K562 (cell line): ENCODE measurements at regions not wholly inside any gene's neighbourhood (a gene's known extent, or its start where the extent isn't known, plus 50 kb on each side); places are given as distances from the start of the nearest gene placed in this dataset.

Experiments
- ATAC-seq: fragments of 200-7000 bp; cut with Tn5 transposase; 3 replicates; pipeline ENCODE4 v1.9.1; 2020; ENCODE audit warnings: moderate library complexity
- BruUV-seq: library from RNA; stranded (reverse); fragments of 400-500 nt; replicated peaks from 2 replicates; lab custom pipeline; 2021; lab: Mats Ljungman, UMichigan
- CTCF ChIA-PET: fragments of 300-600 bp; formaldehyde crosslinking; extraction: SDS; loops from one replicate; lab custom pipeline; 2021; ENCODE audit warnings: low intra/inter-chr PET ratio; lab: Yijun Ruan, JAX
- POLR2A ChIA-PET: fragments of 300-600, 350-650 bp; sonication (Branson Sonifier 250); formaldehyde crosslinking; extraction: SDS; loops from one replicate; lab custom pipeline; 2021; ENCODE audit warnings: antibody characterized with exemption, inconsistent platforms; lab: Yijun Ruan, JAX
- DNase-seq, 4 experiments: peaks; one replicate each; pipeline versions ENCODE4 v3.0.0 to v3.0.0-alpha.2; 2011 to 2018; ENCODE audit warnings: low spot score in 3 of 4, mixed read lengths in 3 of 4; ENCODE audit errors: extremely low read depth in 1 of 4
- FAIRE-seq: peaks from 2 replicates; lab custom pipeline; 2011; peaks lifted over from hg19 to GRCh38; lab: Jason Lieb, UNC
- H2AFZ ChIP-seq: 2 replicates; pipeline ENCODE4 v1.6.0; 2011; ENCODE audit warnings: low read depth, low read length, control low read depth, inconsistent platforms
- H3K27ac ChIP-seq: fragments of 200-600 bp; 3 replicates; pipeline ENCODE4 v1.8.0; 2011; ENCODE audit warnings: low read depth, mild to moderate bottlenecking, control low read depth, inconsistent platforms, low read length, moderate library complexity, mixed read lengths; ENCODE audit errors: extremely low read depth
- H3K27me3 ChIP-seq, 2 experiments: fragments of 300-600 bp in 1 of 2; 2 replicates in 1 of 2; 3 replicates in 1 of 2; pipeline versions ENCODE4 v1.6.0 to v1.8.0; 2011; ENCODE audit warnings: inconsistent platforms in 2 of 2, low read length in 2 of 2, mild to moderate bottlenecking in 1 of 2, mixed read lengths in 1 of 2, moderate library complexity in 1 of 2; ENCODE audit not compliant: control insufficient read depth in 2 of 2, insufficient read depth in 2 of 2
- H3K36me3 ChIP-seq: fragments of 300-600 bp; 3 replicates; pipeline ENCODE4 v1.8.0; 2011; ENCODE audit warnings: mild to moderate bottlenecking, low read length, inconsistent platforms; ENCODE audit not compliant: control insufficient read depth, insufficient read depth
- H3K4me1 ChIP-seq, 2 experiments: fragments of 200-600 bp in 1 of 2; replicated peaks in 1 of 2; 2 replicates in 1 of 2; 3 replicates in 1 of 2; pipeline versions ENCODE4 v1.5.1 to v1.8.0; 2011; ENCODE audit warnings: inconsistent platforms in 2 of 2, low read length in 2 of 2, mild to moderate bottlenecking in 1 of 2, mixed read lengths in 1 of 2, moderate library complexity in 1 of 2; ENCODE audit not compliant: control insufficient read depth in 2 of 2, insufficient read depth in 2 of 2
- H3K4me2 ChIP-seq: 2 replicates; pipeline ENCODE4 v1.6.1; 2011; ENCODE audit warnings: low read length, control low read depth, inconsistent platforms, mixed read lengths; ENCODE audit not compliant: insufficient read depth
- H3K4me3 ChIP-seq: fragments of 200-600 bp; sonication (generic), shearing (Covaris generic); 2 replicates; pipeline ENCODE4 v1.5.1; 2016; ENCODE audit warnings: control low read depth, inconsistent platforms
- H3K79me2 ChIP-seq: fragments of 200-600 bp; 3 replicates; pipeline ENCODE4 v1.8.0; 2011; ENCODE audit warnings: low read length, inconsistent platforms; ENCODE audit not compliant: control insufficient read depth, insufficient read depth
- H3K9ac ChIP-seq, 2 experiments: 2 replicates each; pipeline versions ENCODE4 v1.6.0 to v1.6.1; 2011; ENCODE audit warnings: low read depth in 2 of 2, low read length in 2 of 2, control low read depth in 1 of 2, inconsistent platforms in 1 of 2, mild to moderate bottlenecking in 1 of 2, mixed read lengths in 1 of 2; ENCODE audit not compliant: insufficient read depth in 1 of 2
- H3K9me1 ChIP-seq: one replicate; pipeline ENCODE4 v1.6.0; 2011; ENCODE audit warnings: inconsistent platforms, mild to moderate bottlenecking, low read length, moderate library complexity; ENCODE audit not compliant: control insufficient read depth, insufficient read depth
- H3K9me3 ChIP-seq: replicated peaks from 2 replicates; pipeline ENCODE4 v1.5.1; 2011; ENCODE audit warnings: low read depth, low read length, inconsistent platforms; ENCODE audit not compliant: control insufficient read depth, insufficient read depth
- H4K20me1 ChIP-seq: replicated peaks from 2 replicates; pipeline ENCODE4 v1.6.1; 2011; ENCODE audit warnings: low read length, inconsistent platforms, mixed read lengths; ENCODE audit not compliant: control insufficient read depth, insufficient read depth
- ATF6 ChIP-seq: sonication (generic); formaldehyde crosslinking; IDR thresholded peaks from 2 replicates; pipeline ENCODE4 v1.4.0; 2020; ENCODE audit warnings: mild to moderate bottlenecking, missing genetic modification reagents
- DNMT1 ChIP-seq: fragments of 450-650 bp; IDR thresholded peaks from 2 replicates; pipeline ENCODE4 v1.6.1; 2016; ENCODE audit warnings: antibody characterized with exemption, mild to moderate bottlenecking
- ELK1 ChIP-seq: sonication (generic); formaldehyde crosslinking; IDR thresholded peaks from 2 replicates; pipeline ENCODE4 v1.8.1; 2022; ENCODE audit warnings: missing genetic modification reagents
- EP400 ChIP-seq: fragments of 450-650 bp; IDR thresholded peaks from 2 replicates; pipeline ENCODE4 v1.6.1; 2017; ENCODE audit warnings: antibody characterized with exemption, mild to moderate bottlenecking, moderate library complexity
- FIP1L1 ChIP-seq: fragments of 200-400 bp; formaldehyde crosslinking; IDR thresholded peaks from 2 replicates; pipeline ENCODE4 v1.6.1; 2018; ENCODE audit warnings: mild to moderate bottlenecking, low read depth, low read length; ENCODE audit not compliant: poor library complexity, severe bottlenecking
- OTX1 ChIP-seq: fragments of 450-650 bp; formaldehyde crosslinking; IDR thresholded peaks from 2 replicates; pipeline ENCODE4 v1.4.0; 2022; ENCODE audit warnings: mild to moderate bottlenecking
- YBX1 ChIP-seq: fragments of 450-650 bp; IDR thresholded peaks from 2 replicates; pipeline ENCODE4 v1.7.1; 2016; ENCODE audit warnings: mild to moderate bottlenecking
- ZBTB2 ChIP-seq: fragments of 450-650 bp; IDR thresholded peaks from 2 replicates; pipeline ENCODE4 v1.6.1; 2016; ENCODE audit warnings: antibody characterized with exemption
- ZNF316 ChIP-seq: fragments of 450-650 bp; IDR thresholded peaks from 2 replicates; pipeline ENCODE4 v1.6.1; 2016
- WGBS: fragments of 100-300 bp; shearing (Covaris generic); methylation state at CpG from one replicate; pipeline ENCODE4 v1.1.6; 2016; ENCODE audit warnings: low coverage, mixed read lengths; ENCODE audit not compliant: insufficient coverage; ENCODE audit errors: missing lambda C conversion rate; 5-methylcytosine and 5-hydroxymethylcytosine counted together
- in situ Hi-C: fragments of 300-500 bp; cut with MboI; formaldehyde crosslinking; loops from 4 replicates; pipeline ENCODE4 v1.15.0; 2018; ENCODE audit warnings: inconsistent platforms, mixed read lengths
- intact Hi-C: fragments of 100-400 bp; cut with micrococcal nuclease; formaldehyde crosslinking; loops from 2 replicates; pipeline ENCODE4 v1.14.2; 2022

- TF ChIP-seq ATF6 (no peak), ELK1 (CRISPR knock-in tag) (no peak)
These were observed 232.5 kb downstream of the RFPL4B start (continued) for GRCh38 chr6:112579601-112580000.

DNA sequence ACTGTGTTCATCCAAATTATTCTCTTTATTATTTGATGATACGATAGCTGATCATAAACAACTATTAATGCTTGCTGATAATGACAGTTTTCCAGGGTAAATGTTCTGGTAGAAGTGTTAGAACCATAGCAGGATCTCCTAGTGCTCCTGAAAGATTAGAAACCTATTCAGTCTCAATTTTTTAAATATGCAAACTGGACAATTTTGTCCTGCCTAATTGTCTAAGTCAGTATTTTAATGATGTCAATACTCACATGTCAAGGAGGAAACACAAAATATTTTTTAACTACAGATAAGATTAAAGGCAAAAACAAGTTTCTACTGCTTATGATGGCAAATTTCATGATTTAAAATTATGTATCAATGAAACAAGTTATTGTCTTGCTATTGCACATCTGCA lies 233.9 kb downstream of the RFPL4B start:
- TF ChIP-seq FIP1L1 = no peak
- no peak for TF ChIP-seq EP400
- no peak for TF ChIP-seq YBX1
- no peak for TF ChIP-seq DNMT1
- TF ChIP-seq ZBTB2 = no peak
- 0 out of 2 replicates have a peak, but pooled peaks have one; percentile 22 for TF ChIP-seq ZNF316
- no peak for TF ChIP-seq OTX1
- DNase-seq (no peak), ATAC-seq (no peak), FAIRE-seq (no peak)
- no peak overlapping the region for H3K27ac ChIP-seq
- in situ Hi-C loops = no loop called here
- no peaks in the 10 kb centered on the region for H3K36me3 ChIP-seq
- no peaks in the 10 kb centered on the region for H3K27me3 ChIP-seq
- no peaks in the 10 kb centered on the region for H3K4me1 ChIP-seq
- no peaks in the 10 kb centered on the region for H3K79me2 ChIP-seq
- H3K9me1 ChIP-seq = no peaks in the 10 kb centered on the region
- H3K9ac ChIP-seq = no peak overlapping the region
- H3K9me3 ChIP-seq = no peaks in the 10 kb centered on the region
- no TSS peak for BruUV-seq
- intact Hi-C loops = no loop called here
- WGBS = 8% methylated on average over 1 of the region's 1 CpG
- no peak overlapping the region for H3K4me2 ChIP-seq
- H2AFZ ChIP-seq = no peak overlapping the region
- POLR2A ChIA-PET = no interaction called here
- no peak overlapping the region for H3K4me3 ChIP-seq
- no peaks in the 10 kb centered on the region for H4K20me1 ChIP-seq
- CTCF ChIA-PET = no interaction called here
